ENCODE measurements at regions not wholly inside any gene's neighbourhood (a gene's known extent, or its start where the extent isn't known, plus 50 kb on each side); places are given as distances from the start of the nearest gene placed in this dataset.

DNA sequence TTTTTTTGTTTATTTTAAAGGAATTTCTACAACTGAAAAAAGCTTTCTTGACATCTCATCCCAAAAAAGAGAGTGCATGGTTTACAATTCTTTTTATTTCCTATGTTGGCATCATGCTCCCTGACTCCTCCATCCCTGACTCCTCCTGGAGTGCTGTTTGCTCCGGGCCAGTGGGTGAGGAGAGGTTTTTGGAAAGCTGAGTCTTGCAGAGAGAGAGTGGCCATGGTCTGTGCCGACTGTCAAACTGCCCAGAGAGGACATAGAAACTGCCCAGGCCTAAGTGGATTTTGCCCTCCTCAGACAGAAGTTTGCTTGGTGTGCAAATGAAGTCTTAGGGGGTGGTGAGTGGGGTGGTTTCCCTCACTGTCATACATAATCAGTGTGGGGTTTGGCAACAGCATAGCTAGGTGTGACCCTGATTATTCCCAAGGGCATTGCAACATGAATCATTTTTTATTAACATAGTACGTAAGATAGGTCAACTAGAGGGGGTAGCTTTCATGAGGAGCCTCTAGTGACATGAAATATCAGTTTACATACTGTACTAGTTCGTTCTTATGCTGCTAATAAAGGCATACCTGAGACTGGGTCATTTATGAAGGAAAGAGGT lies 179.8 kb upstream of the UBL3 start:
- Histone ChIP-seq H3K4me2 (replicated peaks; ENCODE audit: low read depth, low read length, poor library complexity, severe bottlenecking) (no peak overlapping the region), H3K36me3 (replicated peaks in 1 of 2; ENCODE audit: control extremely low read depth in 1 of 2, control insufficient read depth in 1 of 2, extremely low read depth in 1 of 2, insufficient read depth in 2 of 2, low read length in 1 of 2) (no peaks in the 10 kb centered on the region), H3K79me2 (ENCODE audit: control insufficient read depth, insufficient read depth, low read length) (no peaks in the 10 kb centered on the region), H3K4me3 (ENCODE audit: control extremely low read depth in 1 of 5, extremely low read depth in 1 of 5, insufficient read depth in 1 of 5, low read depth in 2 of 5, low read length in 4 of 5) (no peak overlapping the region), H3K4me1 (ENCODE audit: control insufficient read depth in 2 of 2, insufficient read depth in 2 of 2, low read length in 2 of 2) (no peaks in the 10 kb centered on the region), H3K27ac (ENCODE audit: low read length in 2 of 2) (no peak overlapping the region), H3K9me3 (ENCODE audit: control extremely low read depth in 1 of 3, control insufficient read depth in 2 of 3, insufficient read depth in 1 of 3, low read length in 2 of 3) (no peaks in the 10 kb centered on the region), H2AFZ (ENCODE audit: insufficient read depth, low read depth, low read length, poor library complexity, severe bottlenecking) (no peak overlapping the region), H3K9ac (ENCODE audit: low read length) (no peak overlapping the region), H3K27me3 (replicated peaks in 1 of 4; ENCODE audit: control extremely low read depth in 1 of 4, control insufficient read depth in 3 of 4, insufficient read depth in 4 of 4, low read length in 3 of 4) (no peaks in the 10 kb centered on the region), H4K20me1 (ENCODE audit: control insufficient read depth, insufficient read depth, low read length, poor library complexity, severe bottlenecking) (no peaks in the 10 kb centered on the region)
- Mint-ChIP-seq H3K4me3 (no peak overlapping the region), H3K9me3 (ENCODE audit: insufficient read depth) (no peaks in the 10 kb centered on the region), H3K27ac (no peak overlapping the region), H3K27me3 (peaks cover 14% of the 10 kb centered on the region), H3K4me1 (no peaks in the 10 kb centered on the region)
- intact Hi-C loops (cut with micrococcal nuclease), result no loop called here
- POLR2A ChIA-PET, result no interaction called here
- ATAC-seq (ENCODE audit: low read depth) (no peak), DNase-seq (no peak)
- 100% methylated on average over 1 of the region's 4 CpGs for WGBS (ENCODE audit: insufficient coverage)
- TF ChIP-seq EZH2 (IDR thresholded peaks at IDR 0.05; ENCODE audit: borderline replicate concordance, insufficient read depth, low read depth, low read length, poor library complexity, severe bottlenecking), result no peak
- TF ChIP-seq, protein P1, sequence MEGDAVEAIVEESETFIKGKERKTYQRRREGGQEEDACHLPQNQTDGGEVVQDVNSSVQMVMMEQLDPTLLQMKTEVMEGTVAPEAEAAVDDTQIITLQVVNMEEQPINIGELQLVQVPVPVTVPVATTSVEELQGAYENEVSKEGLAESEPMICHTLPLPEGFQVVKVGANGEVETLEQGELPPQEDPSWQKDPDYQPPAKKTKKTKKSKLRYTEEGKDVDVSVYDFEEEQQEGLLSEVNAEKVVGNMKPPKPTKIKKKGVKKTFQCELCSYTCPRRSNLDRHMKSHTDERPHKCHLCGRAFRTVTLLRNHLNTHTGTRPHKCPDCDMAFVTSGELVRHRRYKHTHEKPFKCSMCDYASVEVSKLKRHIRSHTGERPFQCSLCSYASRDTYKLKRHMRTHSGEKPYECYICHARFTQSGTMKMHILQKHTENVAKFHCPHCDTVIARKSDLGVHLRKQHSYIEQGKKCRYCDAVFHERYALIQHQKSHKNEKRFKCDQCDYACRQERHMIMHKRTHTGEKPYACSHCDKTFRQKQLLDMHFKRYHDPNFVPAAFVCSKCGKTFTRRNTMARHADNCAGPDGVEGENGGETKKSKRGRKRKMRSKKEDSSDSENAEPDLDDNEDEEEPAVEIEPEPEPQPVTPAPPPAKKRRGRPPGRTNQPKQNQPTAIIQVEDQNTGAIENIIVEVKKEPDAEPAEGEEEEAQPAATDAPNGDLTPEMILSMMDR (IDR thresholded peaks at IDR 0.05), result no peak
- CTCF ChIA-PET, result no interaction called here

DNA sequence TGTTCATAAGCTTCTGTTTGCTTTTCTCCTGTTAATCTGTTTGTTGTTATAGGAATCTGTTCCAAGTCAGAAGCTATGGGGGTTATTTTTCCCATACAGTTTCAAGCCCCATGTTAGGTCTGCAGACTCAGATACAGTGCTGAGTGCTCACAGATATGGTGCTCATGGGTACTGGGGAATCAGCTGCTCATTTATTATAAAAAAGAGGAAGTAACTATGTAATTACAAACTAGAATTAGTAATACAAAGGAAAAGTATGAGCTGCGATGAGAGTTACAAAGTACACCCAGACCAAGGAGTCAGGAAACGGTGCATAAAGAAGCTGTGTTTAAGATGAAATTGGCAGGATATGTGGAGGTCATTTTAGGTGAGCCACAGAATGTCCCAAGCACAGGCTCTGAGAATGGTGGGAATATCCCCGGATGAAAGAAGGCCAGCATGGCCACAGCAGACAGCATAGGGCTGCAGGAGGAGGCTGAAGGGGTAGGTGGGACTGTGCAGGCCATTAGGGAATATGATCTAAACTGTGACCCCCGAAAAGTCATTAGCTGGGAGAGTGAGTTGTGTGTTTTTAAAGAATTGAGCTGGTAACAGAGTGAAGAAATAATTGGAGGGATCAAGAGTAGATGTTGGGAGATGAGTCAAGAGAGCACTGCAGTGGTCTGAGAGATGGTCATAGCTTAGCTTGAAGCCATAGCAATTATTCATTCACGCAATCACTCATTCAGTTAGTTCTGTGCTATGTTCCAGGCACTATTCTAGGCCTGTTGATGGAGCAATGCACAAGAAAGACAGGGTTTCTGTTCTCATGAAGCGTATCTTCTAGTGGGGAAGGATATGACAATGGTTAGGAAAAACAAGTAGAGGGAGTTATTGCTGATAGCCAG lies 177.4 kb upstream of the UBL3 start:
- WGBS (ENCODE audit: insufficient coverage), result 55% methylated on average over 5 of the region's 6 CpGs
- no peaks in the 10 kb centered on the region for H3K4me1 ChIP-seq (ENCODE audit: control insufficient read depth in 2 of 2, insufficient read depth in 2 of 2, low read length in 2 of 2)
- CTCF ChIA-PET, result interaction anchor here (0.9 kb wide), 1 partner anchor 104 kb away, joined by 3 read pairs; no protein-coding TSS in a partner anchor
- no peak for ATAC-seq (ENCODE audit: low read depth)
- H3K9me3 ChIP-seq (ENCODE audit: control extremely low read depth in 1 of 3, control insufficient read depth in 2 of 3, insufficient read depth in 1 of 3, low read length in 2 of 3), result no peaks in the 10 kb centered on the region
- Mint-ChIP-seq H3K27ac (no peak overlapping the region), H3K9me3 (ENCODE audit: insufficient read depth) (no peaks in the 10 kb centered on the region), H3K4me1 (no peaks in the 10 kb centered on the region), H3K4me3 (no peak overlapping the region), H3K27me3 (peaks cover 6% of the 10 kb centered on the region)
- H3K9ac ChIP-seq (ENCODE audit: low read length), result no peak overlapping the region
- H4K20me1 ChIP-seq (ENCODE audit: control insufficient read depth, insufficient read depth, low read length, poor library complexity, severe bottlenecking), result no peaks in the 10 kb centered on the region
- no peaks in the 10 kb centered on the region for H3K79me2 ChIP-seq (ENCODE audit: control insufficient read depth, insufficient read depth, low read length)
- H2AFZ ChIP-seq (ENCODE audit: insufficient read depth, low read depth, low read length, poor library complexity, severe bottlenecking), result no peak overlapping the region
- H3K27me3 ChIP-seq (replicated peaks in 1 of 4; ENCODE audit: control extremely low read depth in 1 of 4, control insufficient read depth in 3 of 4, insufficient read depth in 4 of 4, low read length in 3 of 4), result no peaks in the 10 kb centered on the region
- intact Hi-C loops (cut with micrococcal nuclease), result no loop called here
- H3K36me3 ChIP-seq (replicated peaks in 1 of 2; ENCODE audit: control extremely low read depth in 1 of 2, control insufficient read depth in 1 of 2, extremely low read depth in 1 of 2, insufficient read depth in 2 of 2, low read length in 1 of 2), result no peaks in the 10 kb centered on the region
- no peak overlapping the region for H3K27ac ChIP-seq (ENCODE audit: low read length in 2 of 2)
- H3K4me3 ChIP-seq (ENCODE audit: control extremely low read depth in 1 of 5, extremely low read depth in 1 of 5, insufficient read depth in 1 of 5, low read depth in 2 of 5, low read length in 4 of 5), result no peak overlapping the region
- no peak for DNase-seq
- H3K4me2 ChIP-seq (replicated peaks; ENCODE audit: low read depth, low read length, poor library complexity, severe bottlenecking), result no peak overlapping the region
- POLR2A ChIA-PET, result no interaction called here
- TF ChIP-seq EZH2 (IDR thresholded peaks at IDR 0.05; ENCODE audit: borderline replicate concordance, insufficient read depth, low read depth, low read length, poor library complexity, severe bottlenecking), result no peak
- TF ChIP-seq, protein P1 (IDR thresholded peaks at IDR 0.05), result no peak

Data from B cell (primary cell).